ENCODE measurements at regions not wholly inside any gene's neighbourhood (a gene's known extent, or its start where the extent isn't known, plus 50 kb on each side); places are given as distances from the start of the nearest gene placed in this dataset.

DNA sequence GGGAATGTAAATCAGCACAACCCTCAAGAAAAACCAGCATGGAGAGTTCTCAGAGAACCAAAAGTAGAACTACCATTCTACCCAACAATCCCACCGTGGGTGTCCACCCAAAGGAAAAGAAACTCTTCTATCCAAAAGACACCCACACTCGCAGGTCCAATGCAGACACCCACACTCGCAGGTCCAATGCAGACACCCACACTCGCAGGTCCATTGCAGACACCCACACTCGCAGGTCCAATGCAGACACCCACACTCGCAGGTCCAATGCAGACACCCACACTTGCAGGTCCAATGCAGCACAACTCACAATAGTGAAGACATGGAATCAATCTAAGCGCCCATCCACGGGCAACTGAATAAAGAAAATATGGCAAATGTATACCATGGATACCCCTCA, 77.0 kb upstream of the RPH3AL start:
- peaks cover 2 to 20% (median 5%) of the 10 kb centered on the region in 3 experiments; a peak in 6 of 7 replicates for H3K36me3 Mint-ChIP-seq (ENCODE audit: insufficient read depth in 1 of 3, low read depth in 3 of 3)
- H3K56ac ChIP-seq (ENCODE audit: insufficient read length, low read depth, low read length), result no peak overlapping the region
- no peaks in the 10 kb centered on the region for H3K23me2 ChIP-seq (ENCODE audit: insufficient read length, low read depth, low read length, poor library complexity, severe bottlenecking)

More for the DNA sequence above, 77.0 kb upstream of the RPH3AL start:
- Mint-ChIP-seq H3K9me3 (peaks cover 26 to 28% of the 10 kb centered on the region in 2 experiments), H3K27ac (no peak overlapping the region), H3K4me3 (no peak overlapping the region), H3K27me3 (ENCODE audit: low read depth) (peaks cover 19% of the 10 kb centered on the region), H3K4me1 (peaks cover 16 to 18% of the 10 kb centered on the region in 2 experiments)
- H3K4ac ChIP-seq (ENCODE audit: low read depth, low read length), result no peak overlapping the region
- H3K9ac ChIP-seq (ENCODE audit: extremely low read depth, insufficient read length, low read length), result no peak overlapping the region
- no peak overlapping the region for H2BK120ac ChIP-seq (ENCODE audit: low read depth, low read length, poor library complexity, severe bottlenecking)
- H2BK5ac ChIP-seq (ENCODE audit: insufficient read length, low read length), result no peak overlapping the region
- H4K8ac ChIP-seq (replicated peaks; ENCODE audit: insufficient read length, low read depth, low read length), result no peak overlapping the region
- no peak overlapping the region for H3K23ac ChIP-seq (ENCODE audit: insufficient read length, low read depth, low read length)
- H3K4me2 ChIP-seq (ENCODE audit: insufficient read depth, insufficient read length, low read length), result no peak overlapping the region
- H3K14ac ChIP-seq (ENCODE audit: insufficient read depth, low read length), result no peak overlapping the region
- H3K4me1 ChIP-seq (ENCODE audit: insufficient read depth, low read length), result peaks cover 3% of the 10 kb centered on the region; the same call in 1 of the 2 replicates
- no peak overlapping the region for H2BK20ac ChIP-seq (ENCODE audit: low read depth, low read length, poor library complexity, severe bottlenecking)
- H4K91ac ChIP-seq (ENCODE audit: insufficient read length, low read depth, low read length), result no peak overlapping the region
- no peak overlapping the region for H2AK5ac ChIP-seq (ENCODE audit: insufficient read length, low read length)
- no peaks in the 10 kb centered on the region for H3K79me1 ChIP-seq (ENCODE audit: insufficient read depth, low read depth, low read length, poor library complexity, severe bottlenecking)
- TF ChIP-seq, protein P1, sequence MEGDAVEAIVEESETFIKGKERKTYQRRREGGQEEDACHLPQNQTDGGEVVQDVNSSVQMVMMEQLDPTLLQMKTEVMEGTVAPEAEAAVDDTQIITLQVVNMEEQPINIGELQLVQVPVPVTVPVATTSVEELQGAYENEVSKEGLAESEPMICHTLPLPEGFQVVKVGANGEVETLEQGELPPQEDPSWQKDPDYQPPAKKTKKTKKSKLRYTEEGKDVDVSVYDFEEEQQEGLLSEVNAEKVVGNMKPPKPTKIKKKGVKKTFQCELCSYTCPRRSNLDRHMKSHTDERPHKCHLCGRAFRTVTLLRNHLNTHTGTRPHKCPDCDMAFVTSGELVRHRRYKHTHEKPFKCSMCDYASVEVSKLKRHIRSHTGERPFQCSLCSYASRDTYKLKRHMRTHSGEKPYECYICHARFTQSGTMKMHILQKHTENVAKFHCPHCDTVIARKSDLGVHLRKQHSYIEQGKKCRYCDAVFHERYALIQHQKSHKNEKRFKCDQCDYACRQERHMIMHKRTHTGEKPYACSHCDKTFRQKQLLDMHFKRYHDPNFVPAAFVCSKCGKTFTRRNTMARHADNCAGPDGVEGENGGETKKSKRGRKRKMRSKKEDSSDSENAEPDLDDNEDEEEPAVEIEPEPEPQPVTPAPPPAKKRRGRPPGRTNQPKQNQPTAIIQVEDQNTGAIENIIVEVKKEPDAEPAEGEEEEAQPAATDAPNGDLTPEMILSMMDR (conservative IDR thresholded peaks at IDR 0.05), result no peak
- no peaks in the 10 kb centered on the region for H3K27me3 ChIP-seq (ENCODE audit: insufficient read depth, low read length)
- no peak for DNase-seq
- no peak overlapping the region for H3T11ph ChIP-seq (ENCODE audit: low read length)
- H3K79me2 ChIP-seq (ENCODE audit: insufficient read depth, low read length), result no peaks in the 10 kb centered on the region
- H4K20me1 ChIP-seq (ENCODE audit: control insufficient read depth, insufficient read depth, insufficient read length), result no peaks in the 10 kb centered on the region
- no CpG with 5 or more reads among the region's 8 CpGs for WGBS (ENCODE audit: extremely low coverage, insufficient read length, low lambda C conversion rate)
- H4K5ac ChIP-seq (ENCODE audit: insufficient read length, low read depth, low read length), result no peak overlapping the region
- no peak overlapping the region for H2AFZ ChIP-seq (ENCODE audit: low read length)
- no peak overlapping the region for H2BK15ac ChIP-seq (ENCODE audit: low read depth, low read length)
- no peaks in the 10 kb centered on the region for H3K9me3 ChIP-seq (ENCODE audit: control insufficient read depth, low read depth, low read length)
- H3K18ac ChIP-seq (ENCODE audit: insufficient read length, low read depth, low read length), result no peak overlapping the region
- H3K27ac ChIP-seq (ENCODE audit: insufficient read length, low read depth, low read length), result no peak overlapping the region
- H2BK12ac ChIP-seq (ENCODE audit: insufficient read length, low read depth, low read length), result no peak overlapping the region

Data from H9 (cell line).